ENCODE measurements at regions not wholly inside any gene's neighbourhood (a gene's known extent, or its start where the extent isn't known, plus 50 kb on each side); places are given as distances from the start of the nearest gene placed in this dataset.
"Not testable (repeated sequence)": the region's sequence is repeated elsewhere in the genome, so short reads cannot be mapped to it uniquely, and the experiment has no call there.

- H3K9ac ChIP-seq (ENCODE audit: low read length): no peak overlapping the region
- H3K36me3 ChIP-seq (replicated peaks; ENCODE audit: insufficient read depth, low read length): no peaks in the 10 kb centered on the region
- H3K9me2 ChIP-seq (replicated peaks; ENCODE audit: insufficient read depth, low read length): no peaks in the 10 kb centered on the region
- H3K4me1 ChIP-seq (ENCODE audit: low read length): no peaks in the 10 kb centered on the region
- no peaks in the 10 kb centered on the region for H3K27me3 ChIP-seq (replicated peaks; ENCODE audit: insufficient read depth, low read length)
- H2AFZ ChIP-seq (ENCODE audit: low read length): no peak overlapping the region
- no peak for DNase-seq
- no peaks in the 10 kb centered on the region for H3K79me2 ChIP-seq (ENCODE audit: low read length)
- no peaks in the 10 kb centered on the region for H3K9me3 ChIP-seq (replicated peaks; ENCODE audit: insufficient read depth, low read length)
- no peak overlapping the region for H3K4me3 ChIP-seq (ENCODE audit: low read length)
- TF ChIP-seq EZH2phosphoT487 (IDR thresholded peaks at IDR 0.05; ENCODE audit: low read length) (no peak), EZH2 (optimal IDR thresholded peaks at IDR 0.05; ENCODE audit: low read depth, low read length) (no peak)
- TF ChIP-seq, protein P1, sequence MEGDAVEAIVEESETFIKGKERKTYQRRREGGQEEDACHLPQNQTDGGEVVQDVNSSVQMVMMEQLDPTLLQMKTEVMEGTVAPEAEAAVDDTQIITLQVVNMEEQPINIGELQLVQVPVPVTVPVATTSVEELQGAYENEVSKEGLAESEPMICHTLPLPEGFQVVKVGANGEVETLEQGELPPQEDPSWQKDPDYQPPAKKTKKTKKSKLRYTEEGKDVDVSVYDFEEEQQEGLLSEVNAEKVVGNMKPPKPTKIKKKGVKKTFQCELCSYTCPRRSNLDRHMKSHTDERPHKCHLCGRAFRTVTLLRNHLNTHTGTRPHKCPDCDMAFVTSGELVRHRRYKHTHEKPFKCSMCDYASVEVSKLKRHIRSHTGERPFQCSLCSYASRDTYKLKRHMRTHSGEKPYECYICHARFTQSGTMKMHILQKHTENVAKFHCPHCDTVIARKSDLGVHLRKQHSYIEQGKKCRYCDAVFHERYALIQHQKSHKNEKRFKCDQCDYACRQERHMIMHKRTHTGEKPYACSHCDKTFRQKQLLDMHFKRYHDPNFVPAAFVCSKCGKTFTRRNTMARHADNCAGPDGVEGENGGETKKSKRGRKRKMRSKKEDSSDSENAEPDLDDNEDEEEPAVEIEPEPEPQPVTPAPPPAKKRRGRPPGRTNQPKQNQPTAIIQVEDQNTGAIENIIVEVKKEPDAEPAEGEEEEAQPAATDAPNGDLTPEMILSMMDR (IDR thresholded peaks at IDR 0.05; ENCODE audit: low read length): no peak
- H3F3A ChIP-seq (ENCODE audit: insufficient read depth, low read length): no peaks in the 10 kb centered on the region
- no peaks in the 10 kb centered on the region for H4K20me1 ChIP-seq (ENCODE audit: insufficient read depth, low read length)
- H3K4me2 ChIP-seq (ENCODE audit: low read depth, low read length): no peak overlapping the region
- H3K27ac ChIP-seq (ENCODE audit: low read length): no peak overlapping the region
Observed at GRCh38 chr5:20949636-20950035, 961.6 kb upstream of the CDH18 start.

- not testable (repeated sequence) for H3K4me3 ChIP-seq (ENCODE audit: low read length); H3K9me3 ChIP-seq (replicated peaks; ENCODE audit: insufficient read depth, low read length); DNase-seq; H3K36me3 ChIP-seq (replicated peaks; ENCODE audit: insufficient read depth, low read length); H3K27ac ChIP-seq (ENCODE audit: low read length); H3K9me2 ChIP-seq (replicated peaks; ENCODE audit: insufficient read depth, low read length); H3K9ac ChIP-seq (ENCODE audit: low read length); H3F3A ChIP-seq (ENCODE audit: insufficient read depth, low read length); H4K20me1 ChIP-seq (ENCODE audit: insufficient read depth, low read length); H2AFZ ChIP-seq (ENCODE audit: low read length); H3K79me2 ChIP-seq (ENCODE audit: low read length); H3K27me3 ChIP-seq (replicated peaks; ENCODE audit: insufficient read depth, low read length); H3K4me1 ChIP-seq (ENCODE audit: low read length); H3K4me2 ChIP-seq (ENCODE audit: low read depth, low read length)
Observed at GRCh38 chr5:20943183-20943971, 955.4 kb upstream of the CDH18 start.

DNA sequence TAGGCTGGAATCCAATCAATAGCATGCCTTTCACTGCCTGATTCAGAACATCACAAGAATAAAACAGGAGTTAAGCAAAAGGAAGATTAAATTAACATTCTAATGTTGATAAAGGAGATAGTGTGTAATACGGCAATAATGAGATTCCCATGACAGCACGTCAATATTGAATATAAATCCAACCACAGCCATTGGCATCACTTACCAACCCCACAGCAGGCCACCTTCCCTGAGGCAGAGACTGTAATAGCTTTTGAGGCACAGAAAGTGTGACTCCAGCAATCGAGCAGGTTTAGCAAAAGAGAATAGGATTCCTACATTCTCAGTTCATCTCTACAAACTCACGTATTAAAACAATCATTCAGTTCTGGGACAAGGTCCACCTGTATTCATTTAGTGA is 954.6 kb upstream of the CDH18 start:
- H3K4me3 ChIP-seq (ENCODE audit: low read length); H3K27me3 ChIP-seq (replicated peaks; ENCODE audit: insufficient read depth, low read length); H2AFZ ChIP-seq (ENCODE audit: low read length); H3K79me2 ChIP-seq (ENCODE audit: low read length); H3K9ac ChIP-seq (ENCODE audit: low read length); H3F3A ChIP-seq (ENCODE audit: insufficient read depth, low read length); H3K36me3 ChIP-seq (replicated peaks; ENCODE audit: insufficient read depth, low read length); DNase-seq; H3K27ac ChIP-seq (ENCODE audit: low read length); H3K4me1 ChIP-seq (ENCODE audit: low read length); H3K9me3 ChIP-seq (replicated peaks; ENCODE audit: insufficient read depth, low read length); H3K4me2 ChIP-seq (ENCODE audit: low read depth, low read length); H3K9me2 ChIP-seq (replicated peaks; ENCODE audit: insufficient read depth, low read length); H4K20me1 ChIP-seq (ENCODE audit: insufficient read depth, low read length): not testable (repeated sequence)

DNA sequence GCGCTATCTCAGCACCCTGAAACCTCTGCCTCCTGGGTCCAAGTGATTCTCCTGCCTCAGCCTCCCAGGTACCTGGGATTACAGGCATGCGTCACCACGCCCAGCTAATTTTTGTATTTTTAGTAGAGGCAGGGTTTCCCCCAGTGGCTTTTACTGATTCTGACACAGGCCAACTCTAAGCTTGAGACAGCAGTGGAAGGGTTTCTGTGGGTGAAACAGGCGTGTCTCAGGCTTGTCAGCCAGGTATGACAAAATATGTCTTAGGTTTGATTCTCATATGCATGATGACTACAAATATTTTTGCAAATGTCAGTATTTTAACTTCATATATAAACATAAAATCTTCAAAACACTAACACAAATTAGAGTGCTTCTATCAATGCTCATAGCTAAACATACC is 952.8 kb upstream of the CDH18 start:
- H3K27me3 ChIP-seq (replicated peaks; ENCODE audit: insufficient read depth, low read length); H3K4me2 ChIP-seq (ENCODE audit: low read depth, low read length); H3K4me3 ChIP-seq (ENCODE audit: low read length); H3K9me2 ChIP-seq (replicated peaks; ENCODE audit: insufficient read depth, low read length); H3F3A ChIP-seq (ENCODE audit: insufficient read depth, low read length); H2AFZ ChIP-seq (ENCODE audit: low read length); H3K27ac ChIP-seq (ENCODE audit: low read length); H3K9ac ChIP-seq (ENCODE audit: low read length); H3K4me1 ChIP-seq (ENCODE audit: low read length); H3K9me3 ChIP-seq (replicated peaks; ENCODE audit: insufficient read depth, low read length); H4K20me1 ChIP-seq (ENCODE audit: insufficient read depth, low read length); H3K79me2 ChIP-seq (ENCODE audit: low read length); DNase-seq; H3K36me3 ChIP-seq (replicated peaks; ENCODE audit: insufficient read depth, low read length): not testable (repeated sequence)

DNA sequence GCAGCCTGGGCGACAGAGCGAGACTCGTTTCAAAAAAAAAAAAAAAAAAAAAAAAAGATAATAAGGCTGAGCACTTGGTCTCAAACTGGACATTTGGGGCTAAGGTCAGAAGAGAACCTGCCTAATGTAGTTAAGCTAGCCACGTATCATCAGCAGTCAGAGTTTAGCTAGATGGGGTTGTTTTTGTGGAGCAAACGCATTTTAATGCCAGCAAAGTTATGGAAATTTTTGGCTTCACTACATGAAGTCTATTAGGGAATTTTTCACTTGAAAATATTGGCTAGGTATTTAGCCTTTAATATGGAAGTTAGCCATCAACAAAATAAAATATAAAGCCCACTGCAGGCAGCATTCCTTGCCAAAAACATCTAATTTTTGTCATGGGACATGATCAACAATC is 902.9 kb upstream of the CDH18 start:
- not testable (repeated sequence) for DNase-seq; H3K4me1 ChIP-seq (ENCODE audit: low read length); H3K27ac ChIP-seq (ENCODE audit: low read length); H3F3A ChIP-seq (ENCODE audit: insufficient read depth, low read length); H3K9me3 ChIP-seq (replicated peaks; ENCODE audit: insufficient read depth, low read length); H3K4me2 ChIP-seq (ENCODE audit: low read depth, low read length); H3K79me2 ChIP-seq (ENCODE audit: low read length); H3K4me3 ChIP-seq (ENCODE audit: low read length); H3K9me2 ChIP-seq (replicated peaks; ENCODE audit: insufficient read depth, low read length); H3K9ac ChIP-seq (ENCODE audit: low read length); H2AFZ ChIP-seq (ENCODE audit: low read length); H3K27me3 ChIP-seq (replicated peaks; ENCODE audit: insufficient read depth, low read length); H3K36me3 ChIP-seq (replicated peaks; ENCODE audit: insufficient read depth, low read length); H4K20me1 ChIP-seq (ENCODE audit: insufficient read depth, low read length)

- not testable (repeated sequence) for H3K9me2 ChIP-seq (replicated peaks; ENCODE audit: insufficient read depth, low read length); H4K20me1 ChIP-seq (ENCODE audit: insufficient read depth, low read length); H3K9me3 ChIP-seq (replicated peaks; ENCODE audit: insufficient read depth, low read length); H3K4me3 ChIP-seq (ENCODE audit: low read length); H2AFZ ChIP-seq (ENCODE audit: low read length); H3K27me3 ChIP-seq (replicated peaks; ENCODE audit: insufficient read depth, low read length); H3K4me2 ChIP-seq (ENCODE audit: low read depth, low read length); H3K27ac ChIP-seq (ENCODE audit: low read length); H3K79me2 ChIP-seq (ENCODE audit: low read length); H3F3A ChIP-seq (ENCODE audit: insufficient read depth, low read length); H3K9ac ChIP-seq (ENCODE audit: low read length); H3K4me1 ChIP-seq (ENCODE audit: low read length); DNase-seq; H3K36me3 ChIP-seq (replicated peaks; ENCODE audit: insufficient read depth, low read length)
Observed at GRCh38 chr5:20875726-20876125, 887.7 kb upstream of the CDH18 start.

DNA sequence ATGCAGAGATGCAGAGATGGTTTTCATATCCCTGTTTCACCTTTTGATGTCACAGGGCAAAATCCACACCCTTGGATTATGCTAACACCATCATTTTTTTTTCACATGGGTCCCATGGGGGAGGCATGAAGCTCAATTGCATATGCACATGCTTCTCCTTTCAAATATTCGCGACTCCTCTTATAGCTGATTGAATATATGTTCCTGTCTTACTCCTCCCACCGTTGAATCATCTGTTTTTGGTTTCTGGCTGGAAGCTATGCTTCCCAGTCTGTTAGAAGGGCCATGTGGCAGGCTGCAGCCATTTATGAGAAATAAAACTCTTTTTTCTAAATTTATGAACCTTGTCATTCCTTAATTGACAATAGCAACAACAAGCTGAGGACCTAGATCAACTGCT is 877.9 kb upstream of the CDH18 start:
- H3K79me2 ChIP-seq (ENCODE audit: low read length); H4K20me1 ChIP-seq (ENCODE audit: insufficient read depth, low read length); H2AFZ ChIP-seq (ENCODE audit: low read length); H3K27me3 ChIP-seq (replicated peaks; ENCODE audit: insufficient read depth, low read length); DNase-seq; H3K36me3 ChIP-seq (replicated peaks; ENCODE audit: insufficient read depth, low read length); H3K4me1 ChIP-seq (ENCODE audit: low read length); H3K4me2 ChIP-seq (ENCODE audit: low read depth, low read length); H3F3A ChIP-seq (ENCODE audit: insufficient read depth, low read length); H3K9ac ChIP-seq (ENCODE audit: low read length); H3K27ac ChIP-seq (ENCODE audit: low read length); H3K9me3 ChIP-seq (replicated peaks; ENCODE audit: insufficient read depth, low read length); H3K9me2 ChIP-seq (replicated peaks; ENCODE audit: insufficient read depth, low read length); H3K4me3 ChIP-seq (ENCODE audit: low read length): not testable (repeated sequence)

Measured in MM.1S (cell line).